Smooth muscle cell (in vitro differentiated cells): ENCODE measurements at regions not wholly inside any gene's neighbourhood (a gene's known extent, or its start where the extent isn't known, plus 50 kb on each side); places are given as distances from the start of the nearest gene placed in this dataset.

Experiments used
- DNase-seq: peaks from one replicate; lab custom pipeline; 2025; ENCODE audit not compliant: unreplicated experiment; lab: John Stamatoyannopoulos, UW
- H2AFZ ChIP-seq: fragments of 200-600 bp; sonication (generic); 2 replicates; pipeline ENCODE4 v1.6.0; 2016; ENCODE audit warnings: antibody characterized with exemption, low read depth, mild to moderate bottlenecking
- H3F3A ChIP-seq: fragments of 200-600 bp; sonication (generic); 2 replicates; pipeline ENCODE4 v1.6.0; 2017; ENCODE audit warnings: antibody characterized with exemption, low read depth
- H3K27ac ChIP-seq: fragments of 200-600 bp; sonication (generic); 2 replicates; pipeline ENCODE4 v1.5.1; 2016; ENCODE audit warnings: low read depth, mild to moderate bottlenecking
- H3K27me3 ChIP-seq: fragments of 200-600 bp; sonication (generic); 2 replicates; pipeline ENCODE4 v1.6.1; 2016; ENCODE audit warnings: low read depth, mild to moderate bottlenecking
- H3K36me3 ChIP-seq: fragments of 200-600 bp; sonication (generic); 2 replicates; pipeline ENCODE4 v1.5.1; 2016; ENCODE audit warnings: low read depth
- H3K4me1 ChIP-seq: fragments of 200-600 bp; sonication (generic); 2 replicates; pipeline ENCODE4 v1.5.1; 2016; ENCODE audit warnings: low read depth
- H3K4me2 ChIP-seq: fragments of 200-600 bp; sonication (generic); 2 replicates; pipeline ENCODE4 v1.6.0; 2016; ENCODE audit warnings: mild to moderate bottlenecking
- H3K4me3 ChIP-seq: fragments of 200-600 bp; sonication (generic); 2 replicates; pipeline ENCODE4 v1.5.1; 2016; ENCODE audit warnings: mild to moderate bottlenecking
- H3K79me2 ChIP-seq: fragments of 200-600 bp; sonication (generic); 2 replicates; pipeline ENCODE4 v1.6.0; 2016; ENCODE audit warnings: low read depth, mild to moderate bottlenecking
- H3K9ac ChIP-seq: fragments of 200-600 bp; sonication (generic); 2 replicates; pipeline ENCODE4 v1.6.0; 2016; ENCODE audit warnings: low read depth
- H3K9me3 ChIP-seq: fragments of 200-600 bp; sonication (generic); replicated peaks from 2 replicates; pipeline ENCODE4 v1.5.1; 2016; ENCODE audit warnings: low read depth
- H4K20me1 ChIP-seq: fragments of 200-600 bp; sonication (generic); 2 replicates; pipeline ENCODE4 v1.6.0; 2016; ENCODE audit warnings: low read depth
- CTCF ChIP-seq: fragments of 200-600 bp; sonication (generic); IDR thresholded peaks from 2 replicates; pipeline ENCODE4 v1.5.1; 2017; ENCODE audit warnings: borderline replicate concordance, mild to moderate bottlenecking, antibody characterized with exemption; ENCODE audit not compliant: insufficient read depth, poor library complexity, severe bottlenecking
- WGBS: methylation state at CpG from one replicate; pipeline ENCODE4 v1.1.7; 2016; ENCODE audit warnings: low lambda C conversion rate; 5-methylcytosine and 5-hydroxymethylcytosine counted together

- Histone ChIP-seq H3K9ac (no peak overlapping the region), H3K4me2 (no peak overlapping the region), H2AFZ (no peak overlapping the region), H3F3A (no peaks in the 10 kb centered on the region), H3K27me3 (no peaks in the 10 kb centered on the region), H3K36me3 (no peaks in the 10 kb centered on the region), H4K20me1 (no peaks in the 10 kb centered on the region), H3K4me3 (no peak overlapping the region), H3K4me1 (no peaks in the 10 kb centered on the region), H3K27ac (no peak overlapping the region), H3K79me2 (no peaks in the 10 kb centered on the region), H3K9me3 (no peaks in the 10 kb centered on the region)
- WGBS: 77% methylated on average over 5 of the region's 5 CpGs
- no peak for DNase-seq
- TF ChIP-seq CTCF: no peak
These were observed 252.6 kb downstream of the SEC23IP start for GRCh38 chr10:120145107-120145506.

GRCh38 chr10:120156614-120157274, 264.2 kb downstream of the SEC23IP start:
- no peaks in the 10 kb centered on the region for H3K4me1 ChIP-seq
- H3K79me2 ChIP-seq: no peaks in the 10 kb centered on the region
- 77% methylated on average over 5 of the region's 5 CpGs for WGBS
- H3F3A ChIP-seq: no peaks in the 10 kb centered on the region
- no peak for DNase-seq
- peaks cover 7% of the 10 kb centered on the region for H3K27me3 ChIP-seq
- H3K4me3 ChIP-seq: no peak overlapping the region
- no peaks in the 10 kb centered on the region for H3K36me3 ChIP-seq
- no peak for TF ChIP-seq CTCF
- no peak overlapping the region for H2AFZ ChIP-seq
- no peaks in the 10 kb centered on the region for H4K20me1 ChIP-seq
- no peak overlapping the region for H3K9ac ChIP-seq
- no peak overlapping the region for H3K27ac ChIP-seq
- H3K4me2 ChIP-seq: no peak overlapping the region
- H3K9me3 ChIP-seq: no peaks in the 10 kb centered on the region

GRCh38 chr10:120161111-120161510, 268.6 kb downstream of the SEC23IP start:
- 82% methylated on average over 1 of the region's 1 CpG for WGBS
- no peaks in the 10 kb centered on the region for H3K36me3 ChIP-seq

More at GRCh38 chr10:120161111-120161510, 268.6 kb downstream of the SEC23IP start:
- Histone ChIP-seq H3K27me3 (peaks cover 4% of the 10 kb centered on the region), H3F3A (no peaks in the 10 kb centered on the region), H3K9me3 (no peaks in the 10 kb centered on the region), H3K9ac (no peak overlapping the region), H3K79me2 (no peaks in the 10 kb centered on the region), H4K20me1 (no peaks in the 10 kb centered on the region), H3K27ac (no peak overlapping the region), H3K4me1 (no peaks in the 10 kb centered on the region), H3K4me3 (no peak overlapping the region), H3K4me2 (no peak overlapping the region), H2AFZ (no peak overlapping the region)
- DNase-seq: no peak
- no peak for TF ChIP-seq CTCF
